Testis (tissue), 2 donors: ENCODE measurements at regions not wholly inside any gene's neighbourhood (a gene's known extent, or its start where the extent isn't known, plus 50 kb on each side); places are given as distances from the start of the nearest gene placed in this dataset.

Source experiments
- CTCF ChIP-seq, 3 experiments: fragments of 450-650 bp in 2 of 3; fragments of 200-600 bp in 1 of 3; sonication (generic) in 1 of 3; IDR thresholded peaks; one replicate each; pipeline ENCODE4 v1.5.1; 2016 to 2019; ENCODE audit warnings: antibody characterized with exemption in 3 of 3, mild to moderate bottlenecking in 2 of 3, moderate library complexity in 1 of 3
- POLR2A ChIP-seq: fragments of 450-650 bp; IDR thresholded peaks from one replicate; pipeline ENCODE4 v1.6.1; 2017; ENCODE audit warnings: antibody characterized with exemption, mild to moderate bottlenecking, moderate library complexity

- TF ChIP-seq CTCF (IDR thresholded peaks at IDR 0.05) (no peak), POLR2A (no peak)
Measured at GRCh38 chr2:215885536-215885935, 127.8 kb downstream of the MREG start.
